Endothelial cell of umbilical vein (primary cell): ENCODE measurements at regions not wholly inside any gene's neighbourhood (a gene's known extent, or its start where the extent isn't known, plus 50 kb on each side); places are given as distances from the start of the nearest gene placed in this dataset.

ENCODE experiments used
- BruUV-seq: library from RNA; stranded (reverse); fragments of 400-500 nt; replicated peaks from 2 replicates; lab custom pipeline; 2021; lab: Mats Ljungman, UMichigan
- CTCF ChIA-PET: fragments of 300-600, 350-600 bp; sonication (Branson Sonifier 250); formaldehyde crosslinking; loops from one replicate; lab custom pipeline; 2021; ENCODE audit warnings: antibody characterized with exemption, inconsistent platforms; lab: Charles Lee
- POLR2A ChIA-PET: fragments of 300-600, 350-600 bp; sonication (Branson Sonifier 250); formaldehyde crosslinking; loops from one replicate; lab custom pipeline; 2021; ENCODE audit warnings: antibody characterized with exemption, inconsistent platforms; lab: Charles Lee
- DNase-seq: peaks from one replicate; pipeline ENCODE4 v3.0.0-alpha.2; 2011; ENCODE audit warnings: low read depth, low spot score
- FAIRE-seq: peaks from 2 replicates; lab custom pipeline; 2011; peaks lifted over from hg19 to GRCh38; lab: Jason Lieb, UNC
- H2AFZ ChIP-seq: 2 replicates; pipeline ENCODE4 v1.6.0; 2012; ENCODE audit warnings: low read depth, low read length, control low read depth, inconsistent platforms
- H3K27ac ChIP-seq: 2 replicates; pipeline ENCODE4 v1.5.1; 2011; ENCODE audit warnings: low read depth, mild to moderate bottlenecking, control low read depth, low read length, moderate library complexity; ENCODE audit not compliant: insufficient read depth
- H3K27me3 ChIP-seq, 2 experiments: 2 replicates each; pipeline versions ENCODE4 v1.6.0 to v1.6.1; 2011; ENCODE audit warnings: low read length in 2 of 2, mixed read lengths in 1 of 2; ENCODE audit not compliant: control insufficient read depth in 2 of 2, insufficient read depth in 2 of 2
- H3K36me3 ChIP-seq, 2 experiments: 2 replicates in 1 of 2; 3 replicates in 1 of 2; pipeline ENCODE4 v1.5.1; 2011; ENCODE audit warnings: low read length in 2 of 2, mild to moderate bottlenecking in 1 of 2, moderate library complexity in 1 of 2; ENCODE audit not compliant: control insufficient read depth in 2 of 2, insufficient read depth in 2 of 2; ENCODE audit errors: extremely low read depth in 1 of 2
- H3K4me1 ChIP-seq: 3 replicates; pipeline ENCODE4 v1.5.1; 2011; ENCODE audit warnings: mild to moderate bottlenecking, low read length; ENCODE audit not compliant: control insufficient read depth, insufficient read depth; ENCODE audit errors: extremely low read depth
- H3K4me2 ChIP-seq: 2 replicates; pipeline ENCODE4 v1.6.1; 2011; ENCODE audit warnings: low read length, control low read depth, mixed read lengths; ENCODE audit not compliant: insufficient read depth
- H3K4me3 ChIP-seq, 3 experiments: fragments of 200-600 bp in 1 of 3; sonication (generic), shearing (Covaris generic) in 1 of 3; replicated peaks in 1 of 3; 2 replicates each; pipeline ENCODE4 v1.5.1; 2011 to 2016; ENCODE audit warnings: control low read depth in 3 of 3, low read length in 3 of 3, mild to moderate bottlenecking in 2 of 3, inconsistent platforms in 1 of 3, low read depth in 1 of 3, moderate library complexity in 1 of 3; ENCODE audit not compliant: insufficient read depth in 1 of 3
- H3K79me2 ChIP-seq: 2 replicates; pipeline ENCODE4 v1.6.0; 2012; ENCODE audit warnings: low read length, inconsistent platforms; ENCODE audit not compliant: control insufficient read depth, insufficient read depth
- H3K9ac ChIP-seq: replicated peaks from 2 replicates; pipeline ENCODE3; 2011; ENCODE audit warnings: low read length, control low read depth; ENCODE audit not compliant: insufficient read depth; ENCODE audit errors: extremely low read depth
- H3K9me1 ChIP-seq: replicated peaks from 3 replicates; pipeline ENCODE4 v1.6.0; 2011; ENCODE audit warnings: mild to moderate bottlenecking, low read length; ENCODE audit not compliant: control insufficient read depth, insufficient read depth; ENCODE audit errors: extremely low read depth
- H3K9me3 ChIP-seq: replicated peaks from 2 replicates; pipeline ENCODE4 v1.5.1; 2012; ENCODE audit warnings: low read length, inconsistent platforms; ENCODE audit not compliant: control insufficient read depth, insufficient read depth
- H4K20me1 ChIP-seq: replicated peaks from 2 replicates; pipeline ENCODE3; 2011; ENCODE audit warnings: mild to moderate bottlenecking, low read length; ENCODE audit not compliant: control insufficient read depth, insufficient read depth; ENCODE audit errors: extremely low read depth
- EZH2 ChIP-seq: IDR thresholded peaks from 2 replicates; pipeline ENCODE4 v1.6.1; 2012; ENCODE audit warnings: borderline replicate concordance, low read depth, mild to moderate bottlenecking, moderate library complexity, low read length, inconsistent platforms; ENCODE audit not compliant: severe bottlenecking
- FOS ChIP-seq: IDR thresholded peaks from 2 replicates; pipeline ENCODE4 v1.6.1; 2011; ENCODE audit warnings: mild to moderate bottlenecking, low read length, moderate library complexity, borderline replicate concordance; ENCODE audit not compliant: insufficient read depth
- GATA2 ChIP-seq: IDR thresholded peaks from 2 replicates; pipeline ENCODE4 v1.7.0; 2011; ENCODE audit warnings: low read depth, mild to moderate bottlenecking, moderate library complexity, mixed read lengths, low read length; ENCODE audit not compliant: insufficient read length, insufficient read depth
- JUN ChIP-seq: IDR thresholded peaks from 2 replicates; pipeline ENCODE4 v1.6.1; 2011; ENCODE audit warnings: borderline replicate concordance, low read depth; ENCODE audit not compliant: insufficient read length, insufficient read depth
- MAX ChIP-seq: IDR thresholded peaks from 2 replicates; pipeline ENCODE4 v1.6.1; 2011; ENCODE audit not compliant: insufficient read depth, insufficient read length
- MYC ChIP-seq: IDR thresholded peaks from one replicate; pipeline ENCODE4 v1.6.1; 2011; ENCODE audit warnings: mild to moderate bottlenecking, low read depth, low read length
- POLR2A ChIP-seq: IDR thresholded peaks from 2 replicates; pipeline ENCODE4 v1.6.1; 2012; ENCODE audit warnings: low read depth, mild to moderate bottlenecking, control low read depth, low read length
- POLR2AphosphoS5 ChIP-seq: IDR thresholded peaks from 2 replicates; pipeline ENCODE4 v1.6.1; 2012; ENCODE audit warnings: low read depth, mild to moderate bottlenecking, control low read depth, low read length, moderate library complexity; ENCODE audit not compliant: insufficient read depth
- dilution Hi-C: fragments of 300-500 bp; cut with MboI; formaldehyde crosslinking; loops from one replicate; pipeline ENCODE4 v1.15.0; 2019; ENCODE audit warnings: low sequenced_read_pairs; ENCODE audit not compliant: extremely low pct_ligation_motif_present
- intact Hi-C: fragments of 100-400 bp; cut with micrococcal nuclease; formaldehyde crosslinking; loops from one replicate; pipeline ENCODE4 v1.10.0; 2022
- TF ChIP-seq, protein P1 (sequence below), 2 donors: IDR thresholded peaks; 1 replicate in 1 of 2; 2 replicates in 1 of 2; pipeline ENCODE4 v1.5.1; 2011; ENCODE audit warnings: low read length in 2 of 2, mild to moderate bottlenecking in 2 of 2, moderate library complexity in 2 of 2, control low read depth in 1 of 2, inconsistent platforms in 1 of 2, low read depth in 1 of 2; ENCODE audit not compliant: insufficient read depth in 1 of 2; ENCODE audit errors: extremely low read depth in 1 of 2

DNA sequence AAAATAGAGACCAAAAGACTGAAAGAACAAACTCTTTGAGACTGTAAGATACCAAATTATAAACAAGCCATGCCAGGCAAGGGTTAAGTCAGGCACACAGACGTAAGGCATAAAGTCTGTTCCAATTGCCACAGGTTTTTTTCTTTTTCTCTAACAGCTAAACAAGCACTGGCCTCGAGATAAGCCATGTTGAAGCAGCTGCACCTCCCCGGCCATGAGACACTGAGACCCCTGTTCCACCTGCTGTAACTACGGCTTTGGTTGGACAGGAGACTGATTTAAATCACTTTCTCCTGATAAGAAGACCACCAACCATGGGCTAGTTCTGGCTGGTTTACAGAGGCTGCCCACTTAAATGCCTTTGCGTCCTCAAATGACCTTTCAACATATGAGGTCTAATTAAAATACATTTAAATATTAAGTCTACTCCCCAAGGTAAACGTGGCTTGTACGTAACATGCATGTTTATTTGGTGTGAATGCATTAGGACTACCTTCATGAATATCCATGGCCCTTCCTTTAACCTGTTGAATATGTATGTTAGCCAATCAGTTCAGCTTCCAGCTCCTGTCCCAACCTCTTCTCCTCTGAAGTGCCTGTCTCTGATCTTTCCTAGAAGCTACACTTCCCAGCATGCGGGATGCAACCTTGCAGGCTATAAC, 117.2 kb downstream of the CMPK2 start:
- CTCF ChIA-PET, result no interaction called here
- no peak overlapping the region for H2AFZ ChIP-seq
- no peak for DNase-seq
- POLR2A ChIA-PET, result no interaction called here
- no peaks in the 10 kb centered on the region for H3K9me1 ChIP-seq
- H3K27me3 ChIP-seq, result no peaks in the 10 kb centered on the region
- FAIRE-seq, result no peak
- H3K4me3 ChIP-seq, result no peak overlapping the region
- no peak overlapping the region for H3K27ac ChIP-seq
- no peaks in the 10 kb centered on the region for H3K4me1 ChIP-seq
- TF ChIP-seq POLR2A (no peak), MYC (no peak), JUN (no peak), EZH2 (no peak), MAX (no peak), FOS (no peak), GATA2 (no peak), POLR2AphosphoS5 (no peak)
- TF ChIP-seq, protein P1, sequence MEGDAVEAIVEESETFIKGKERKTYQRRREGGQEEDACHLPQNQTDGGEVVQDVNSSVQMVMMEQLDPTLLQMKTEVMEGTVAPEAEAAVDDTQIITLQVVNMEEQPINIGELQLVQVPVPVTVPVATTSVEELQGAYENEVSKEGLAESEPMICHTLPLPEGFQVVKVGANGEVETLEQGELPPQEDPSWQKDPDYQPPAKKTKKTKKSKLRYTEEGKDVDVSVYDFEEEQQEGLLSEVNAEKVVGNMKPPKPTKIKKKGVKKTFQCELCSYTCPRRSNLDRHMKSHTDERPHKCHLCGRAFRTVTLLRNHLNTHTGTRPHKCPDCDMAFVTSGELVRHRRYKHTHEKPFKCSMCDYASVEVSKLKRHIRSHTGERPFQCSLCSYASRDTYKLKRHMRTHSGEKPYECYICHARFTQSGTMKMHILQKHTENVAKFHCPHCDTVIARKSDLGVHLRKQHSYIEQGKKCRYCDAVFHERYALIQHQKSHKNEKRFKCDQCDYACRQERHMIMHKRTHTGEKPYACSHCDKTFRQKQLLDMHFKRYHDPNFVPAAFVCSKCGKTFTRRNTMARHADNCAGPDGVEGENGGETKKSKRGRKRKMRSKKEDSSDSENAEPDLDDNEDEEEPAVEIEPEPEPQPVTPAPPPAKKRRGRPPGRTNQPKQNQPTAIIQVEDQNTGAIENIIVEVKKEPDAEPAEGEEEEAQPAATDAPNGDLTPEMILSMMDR (IDR thresholded peaks at IDR 0.05; ENCODE audit: extremely low read depth in 1 of 2, insufficient read depth in 1 of 2, low read depth in 1 of 2, low read length in 2 of 2), result no peak
- no peaks in the 10 kb centered on the region for H3K79me2 ChIP-seq
- no peak overlapping the region for H3K9ac ChIP-seq
- H3K9me3 ChIP-seq, result no peaks in the 10 kb centered on the region
- intact Hi-C loops, result no loop called here
- H4K20me1 ChIP-seq, result no peaks in the 10 kb centered on the region
- BruUV-seq, result no TSS peak
- no peaks in the 10 kb centered on the region for H3K36me3 ChIP-seq
- no peak overlapping the region for H3K4me2 ChIP-seq
- dilution Hi-C loops, result no loop called here
